ENCODE measurements at regions not wholly inside any gene's neighbourhood (a gene's known extent, or its start where the extent isn't known, plus 50 kb on each side); places are given as distances from the start of the nearest gene placed in this dataset.

- no peak for DNase-seq
Measured at GRCh38 chr14:85824526-85824925, 294.6 kb downstream of the FLRT2 start.

GRCh38 chr14:85822236-85822635 is 292.3 kb downstream of the FLRT2 start:
- no peak for DNase-seq

GRCh38 chr14:85817430-85817829 is 287.5 kb downstream of the FLRT2 start:
- no peak for DNase-seq

- DNase-seq, result no peak
Measured at GRCh38 chr14:85813040-85813439, 283.1 kb downstream of the FLRT2 start.

GRCh38 chr14:85811340-85811739 is 281.4 kb downstream of the FLRT2 start:
- no peak for DNase-seq

GRCh38 chr14:85799668-85800067 is 269.7 kb downstream of the FLRT2 start:
- no peak for DNase-seq

GRCh38 chr14:85798856-85799255 is 268.9 kb downstream of the FLRT2 start:
- DNase-seq, result no peak

GRCh38 chr14:85793533-85793932 is 263.6 kb downstream of the FLRT2 start:
- DNase-seq, result no peak

GRCh38 chr14:85789506-85789905 is 259.6 kb downstream of the FLRT2 start:
- DNase-seq, result peak in 1 of 5 experiments; percentile 9

- DNase-seq, result no peak
Measured at GRCh38 chr14:85788470-85789233, 258.7 kb downstream of the FLRT2 start.

- no peak for DNase-seq
Measured at GRCh38 chr14:85766295-85766694, 236.4 kb downstream of the FLRT2 start.

- DNase-seq, result no peak
Measured at GRCh38 chr14:85764822-85765221, 234.9 kb downstream of the FLRT2 start.

- DNase-seq, result no peak
Measured at GRCh38 chr14:85762526-85762925, 232.6 kb downstream of the FLRT2 start.

GRCh38 chr14:85752175-85752574 is 222.2 kb downstream of the FLRT2 start:
- DNase-seq, result no peak

GRCh38 chr14:85744573-85744972 is 214.6 kb downstream of the FLRT2 start:
- no peak for DNase-seq

- no peak for DNase-seq
Measured at GRCh38 chr14:85732031-85732430, 202.1 kb downstream of the FLRT2 start.

- DNase-seq, result no peak
Measured at GRCh38 chr14:85731186-85731585, 201.2 kb downstream of the FLRT2 start.

GRCh38 chr14:85728476-85729065 is 198.6 kb downstream of the FLRT2 start:
- DNase-seq, result no peak

- DNase-seq, result no peak
Measured at GRCh38 chr14:85714069-85714468, 184.1 kb downstream of the FLRT2 start.

GRCh38 chr14:85711620-85712019 is 181.7 kb downstream of the FLRT2 start:
- DNase-seq, result no peak
